ENCODE measurements at regions not wholly inside any gene's neighbourhood (a gene's known extent, or its start where the extent isn't known, plus 50 kb on each side); places are given as distances from the start of the nearest gene placed in this dataset.

GRCh38 chr14:42185718-42186117, 579.0 kb downstream of the LRFN5 start:
- no peak for DNase-seq

DNA sequence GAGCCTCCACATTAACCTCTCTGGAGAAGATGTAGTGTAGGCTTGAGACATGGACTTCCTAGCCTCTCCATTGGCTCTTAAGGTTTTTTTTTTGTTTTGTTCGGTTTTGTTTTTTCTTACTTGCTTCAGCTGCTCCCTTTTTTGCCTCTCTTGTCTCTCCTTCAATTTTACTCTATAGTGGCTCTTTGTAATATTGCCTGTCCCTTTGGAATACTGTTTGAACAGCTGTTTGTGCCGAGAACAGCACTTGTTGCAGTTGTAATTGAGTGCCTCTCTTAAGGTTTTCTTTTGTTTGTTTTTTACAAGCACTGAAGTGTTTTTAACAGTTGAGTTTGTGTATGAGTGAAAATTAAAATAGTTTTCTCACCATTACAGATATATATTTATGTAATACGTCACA, 567.7 kb downstream of the LRFN5 start:
- DNase-seq: no peak

- DNase-seq: no peak
These were observed 566.5 kb downstream of the LRFN5 start for GRCh38 chr14:42173206-42173605.

GRCh38 chr14:42172304-42172703, 565.6 kb downstream of the LRFN5 start:
- DNase-seq: no peak

DNA sequence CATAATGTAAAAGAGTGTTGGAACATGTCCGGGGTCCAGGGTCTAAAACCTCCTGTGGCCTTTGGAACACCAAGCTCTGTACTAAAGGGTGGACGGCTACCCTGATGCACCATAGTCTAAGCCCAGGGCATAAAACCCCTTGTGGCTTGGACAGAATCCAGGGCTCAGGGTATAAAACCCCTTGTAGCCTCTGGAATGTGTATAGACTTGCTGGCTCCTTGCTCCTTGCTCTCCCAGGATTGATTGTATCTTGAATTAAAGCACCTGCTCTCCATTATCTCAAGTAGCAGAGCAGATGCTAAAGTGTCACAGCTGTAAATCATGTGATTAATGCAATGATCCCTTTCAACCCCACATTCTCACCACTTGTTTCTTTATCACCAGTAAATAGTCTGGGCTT, 556.5 kb downstream of the LRFN5 start:
- DNase-seq: no peak

DNA sequence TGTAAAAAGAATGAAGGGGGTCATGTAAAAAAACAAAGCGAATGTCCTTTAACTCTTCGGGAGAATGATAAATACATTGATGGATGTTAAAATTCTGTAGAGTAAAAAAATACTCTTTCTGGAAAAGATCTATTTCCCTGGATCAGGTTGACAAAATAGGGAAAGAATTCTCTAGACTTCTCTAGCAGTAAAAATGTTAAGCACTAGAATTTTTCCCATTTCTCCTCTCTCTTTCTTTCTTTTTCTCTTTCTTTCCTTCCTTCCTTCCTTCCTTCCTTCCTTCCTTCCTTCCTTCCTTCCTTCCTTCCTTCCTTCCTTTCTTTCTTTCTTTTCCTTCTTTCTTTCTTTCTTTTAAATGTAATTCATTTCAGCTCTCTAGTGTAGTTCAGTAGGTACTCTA, 552.5 kb downstream of the LRFN5 start:
- DNase-seq: no peak

DNA sequence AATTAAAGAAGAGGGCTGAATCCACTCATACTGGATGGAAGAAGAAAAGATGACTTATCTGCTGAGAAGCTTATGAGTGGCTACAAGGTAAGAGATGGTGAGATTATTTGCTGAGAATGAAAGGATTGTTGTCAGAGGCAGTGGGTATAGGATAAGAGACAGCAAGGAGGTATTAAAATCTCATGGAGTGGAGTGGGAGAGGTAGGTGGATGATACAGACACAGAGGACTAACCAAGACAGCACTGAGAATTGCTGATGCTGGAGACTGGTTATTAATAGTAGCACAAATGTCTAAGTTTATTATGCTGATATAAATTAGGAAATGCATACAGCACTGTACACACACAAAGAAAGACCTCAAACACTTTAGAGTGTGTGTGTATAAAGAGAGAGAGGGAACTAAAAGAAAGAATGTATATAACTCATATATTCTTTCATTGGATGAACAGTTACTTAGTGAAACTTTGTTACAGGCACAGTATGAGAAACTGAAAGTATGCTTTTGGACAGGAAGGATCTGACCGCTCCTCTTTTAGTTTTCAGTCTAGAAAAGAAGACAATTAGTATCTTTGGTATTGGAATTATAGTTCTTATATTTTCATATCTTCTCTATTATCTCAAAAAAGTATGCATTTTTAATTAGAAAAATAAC, 543.1 kb downstream of the LRFN5 start:
- no peak for DNase-seq

DNA sequence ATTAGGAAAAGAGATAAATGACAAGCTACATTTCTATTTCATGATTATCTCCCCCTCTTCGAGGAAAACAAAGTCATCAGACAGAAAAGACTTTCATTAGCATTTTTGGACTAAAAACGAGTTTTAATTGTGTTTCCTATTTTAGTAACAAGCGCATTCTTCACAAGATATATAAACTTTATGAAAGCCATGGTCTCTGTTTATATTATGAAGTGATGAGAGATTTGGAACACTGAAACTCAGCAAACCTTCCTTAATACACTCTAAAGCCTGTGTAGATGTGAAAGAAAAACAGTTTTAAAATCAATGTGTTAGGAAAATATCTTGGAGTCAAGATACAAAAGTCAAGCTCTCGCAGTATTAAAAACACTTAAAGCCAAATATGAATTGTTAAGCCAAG, 539.1 kb downstream of the LRFN5 start:
- DNase-seq: no peak

GRCh38 chr14:42143114-42143513, 536.4 kb downstream of the LRFN5 start:
- no peak for DNase-seq

DNA sequence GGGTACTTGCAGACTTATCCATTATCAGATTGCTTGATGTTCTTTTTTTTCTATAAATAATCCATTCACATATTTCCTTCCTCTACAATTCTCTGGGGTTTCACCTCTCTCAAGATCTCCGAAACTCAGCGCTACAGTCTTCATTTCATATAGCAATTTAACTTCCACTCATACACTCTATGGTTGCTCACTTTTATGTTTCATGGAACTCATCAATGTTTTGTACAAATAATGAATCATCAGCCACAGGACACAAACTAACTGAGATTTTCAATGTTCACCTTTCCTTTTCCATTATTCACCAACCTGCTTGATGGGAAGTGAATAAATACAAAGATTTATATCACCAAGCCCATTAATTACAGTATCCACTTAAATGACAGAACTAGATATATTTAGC, 534.7 kb downstream of the LRFN5 start:
- DNase-seq: no peak

DNA sequence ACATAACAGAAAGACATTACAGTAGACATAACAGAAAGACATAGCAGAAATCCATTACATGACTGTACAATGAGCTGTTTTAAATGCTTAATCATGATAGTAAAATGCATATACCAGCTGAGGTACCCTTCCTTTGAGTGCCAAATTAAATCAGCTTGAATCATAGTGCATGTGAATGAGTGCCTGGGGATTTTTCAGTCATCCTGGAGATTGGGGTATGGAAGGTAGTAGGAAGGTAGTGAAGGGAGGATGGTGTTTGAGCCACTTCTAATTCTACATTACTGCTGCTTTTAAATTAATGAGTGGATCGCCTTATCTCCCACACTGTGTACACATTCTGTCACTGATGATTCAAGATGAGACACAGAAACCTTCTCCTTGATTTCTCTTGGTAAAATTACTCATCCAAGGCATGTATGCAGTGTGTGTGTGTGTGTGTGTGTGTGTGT, 534.2 kb downstream of the LRFN5 start:
- no peak for DNase-seq

DNA sequence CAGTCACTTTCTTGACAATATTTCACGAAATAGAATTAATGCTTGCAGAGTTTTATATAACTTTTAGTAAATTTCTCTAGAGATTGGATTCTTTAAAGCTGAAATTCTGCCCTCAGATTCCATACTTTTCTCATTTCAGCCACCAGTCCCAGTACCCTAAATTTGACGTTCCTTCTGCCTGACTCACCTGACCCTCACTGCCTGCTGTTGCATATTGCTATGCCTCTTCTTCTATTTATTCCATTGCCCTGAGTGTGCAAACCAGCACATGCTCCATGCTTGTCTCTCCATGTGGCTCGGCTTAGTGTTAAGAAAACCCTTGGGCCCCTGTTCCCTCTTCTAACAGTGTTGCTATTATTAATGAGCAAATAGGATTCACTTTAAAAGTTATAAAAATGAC, 533.3 kb downstream of the LRFN5 start:
- DNase-seq: no peak

- no peak for DNase-seq
These were observed 531.7 kb downstream of the LRFN5 start for GRCh38 chr14:42138406-42138805.

DNA sequence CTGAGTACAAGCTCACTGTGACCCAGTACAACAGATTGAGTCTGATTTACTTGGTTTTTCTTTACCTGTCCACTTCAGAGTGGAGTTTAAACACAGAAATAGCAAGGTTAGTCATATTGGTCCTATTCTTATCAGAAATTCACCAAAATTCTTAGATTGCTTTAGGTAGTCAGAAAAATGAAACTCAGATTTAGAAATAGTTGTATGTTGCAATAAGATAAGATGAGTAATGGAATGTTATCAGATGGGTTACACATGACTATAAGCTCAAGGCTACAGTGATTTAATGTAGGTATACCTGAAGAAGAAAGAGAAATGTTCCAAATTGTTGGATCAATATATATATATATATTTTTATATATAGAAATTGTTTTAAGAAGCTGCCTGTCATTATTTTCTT, 524.1 kb downstream of the LRFN5 start:
- DNase-seq: no peak

- no peak for DNase-seq
These were observed 516.9 kb downstream of the LRFN5 start for GRCh38 chr14:42123526-42123925.

DNA sequence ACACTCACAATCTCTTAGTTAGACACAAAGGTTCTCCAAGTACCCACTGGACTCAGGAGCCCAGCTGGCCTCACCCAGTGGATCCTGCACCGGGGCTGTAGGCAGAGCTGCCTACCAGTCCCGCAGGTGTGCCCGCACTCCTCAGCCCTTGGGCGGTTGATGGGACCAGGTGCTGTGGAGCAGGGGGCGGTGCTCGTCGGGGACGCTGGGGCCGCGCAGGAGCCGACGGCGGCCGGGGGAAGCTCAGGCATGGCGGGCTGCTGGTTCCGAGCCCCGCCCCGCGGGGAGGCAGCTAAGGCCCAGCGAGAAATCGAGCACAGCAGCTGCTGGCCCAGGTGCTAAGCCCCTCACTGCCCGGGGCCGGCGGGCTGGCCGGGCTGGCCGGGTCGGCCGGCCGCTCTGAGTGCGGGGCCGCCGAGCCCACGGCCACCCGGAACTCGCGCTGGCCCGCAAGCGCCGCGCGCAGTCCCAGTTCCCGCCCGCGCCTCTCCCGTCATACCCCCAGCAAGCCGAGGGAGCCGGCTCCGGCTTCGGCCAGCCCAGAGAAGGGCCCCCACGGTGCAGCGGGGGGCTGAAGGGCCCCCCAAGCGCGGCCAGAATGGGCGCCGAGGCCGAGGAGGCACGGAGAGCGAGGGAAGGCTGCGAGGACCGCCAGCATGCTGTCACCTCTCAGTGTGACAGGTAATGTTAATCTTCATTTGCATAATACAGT, 506.8 kb downstream of the LRFN5 start:
- DNase-seq: no peak

- DNase-seq: no peak
These were observed 505.4 kb downstream of the LRFN5 start for GRCh38 chr14:42112108-42112507.

GRCh38 chr14:42111355-42111754, 504.7 kb downstream of the LRFN5 start:
- DNase-seq: no peak

- no peak for DNase-seq
These were observed 503.5 kb downstream of the LRFN5 start for GRCh38 chr14:42110167-42110566.

- DNase-seq: no peak
These were observed 488.5 kb downstream of the LRFN5 start for GRCh38 chr14:42095155-42095554.

- no peak for DNase-seq
These were observed 483.4 kb downstream of the LRFN5 start for GRCh38 chr14:42090122-42090521.

GRCh38 chr14:42079911-42080310, 473.2 kb downstream of the LRFN5 start:
- no peak for DNase-seq

- no peak for DNase-seq
These were observed 471.7 kb downstream of the LRFN5 start for GRCh38 chr14:42078345-42078744.

- no peak for DNase-seq
These were observed 463.4 kb downstream of the LRFN5 start for GRCh38 chr14:42070031-42070430.

All from occipital lobe (tissue), 1 donor.